PFSK-1 (cell line): ENCODE measurements at regions not wholly inside any gene's neighbourhood (a gene's known extent, or its start where the extent isn't known, plus 50 kb on each side); places are given as distances from the start of the nearest gene placed in this dataset.

Experiments
- FOXP2 ChIP-seq: optimal IDR thresholded peaks from 2 replicates; pipeline ENCODE3; 2011; ENCODE audit warnings: borderline replicate concordance, control low read depth, inconsistent platforms; ENCODE audit not compliant: insufficient read depth; ENCODE audit errors: extremely low read length, extremely low read depth
- POLR2AphosphoS5 ChIP-seq: IDR thresholded peaks from 2 replicates; pipeline ENCODE4 v1.6.1; 2012; ENCODE audit warnings: low read depth, mild to moderate bottlenecking, control low read depth, low read length, moderate library complexity
- REST ChIP-seq, 2 experiments: IDR thresholded peaks; 2 replicates each; pipeline versions ENCODE4 v1.6.1 to v1.8.0; 2011 to 2012; ENCODE audit warnings: low read depth in 2 of 2, low read length in 2 of 2, control low read depth in 1 of 2, inconsistent platforms in 1 of 2, mild to moderate bottlenecking in 1 of 2, moderate library complexity in 1 of 2; ENCODE audit not compliant: insufficient read depth in 1 of 2
- SIN3A ChIP-seq: IDR thresholded peaks from 2 replicates; pipeline ENCODE4 v1.6.1; 2012; ENCODE audit warnings: mild to moderate bottlenecking, low read length, moderate library complexity, borderline replicate concordance; ENCODE audit not compliant: insufficient read depth
- TAF1 ChIP-seq: IDR thresholded peaks from 2 replicates; pipeline ENCODE4 v1.6.1; 2012; ENCODE audit warnings: low read length, control low read depth, borderline replicate concordance; ENCODE audit not compliant: insufficient read depth

GRCh38 chr10:111811517-111811916 is 372.0 kb downstream of the GPAM start:
- TF ChIP-seq POLR2AphosphoS5: no peak
- no peak for TF ChIP-seq TAF1
- no peak for TF ChIP-seq SIN3A
- TF ChIP-seq REST (IDR thresholded peaks at IDR 0.05; ENCODE audit: insufficient read depth in 1 of 2, low read depth in 2 of 2, low read length in 2 of 2): no peak
- TF ChIP-seq FOXP2: no peak
